ENCODE measurements at regions not wholly inside any gene's neighbourhood (a gene's known extent, or its start where the extent isn't known, plus 50 kb on each side); places are given as distances from the start of the nearest gene placed in this dataset.

DNA sequence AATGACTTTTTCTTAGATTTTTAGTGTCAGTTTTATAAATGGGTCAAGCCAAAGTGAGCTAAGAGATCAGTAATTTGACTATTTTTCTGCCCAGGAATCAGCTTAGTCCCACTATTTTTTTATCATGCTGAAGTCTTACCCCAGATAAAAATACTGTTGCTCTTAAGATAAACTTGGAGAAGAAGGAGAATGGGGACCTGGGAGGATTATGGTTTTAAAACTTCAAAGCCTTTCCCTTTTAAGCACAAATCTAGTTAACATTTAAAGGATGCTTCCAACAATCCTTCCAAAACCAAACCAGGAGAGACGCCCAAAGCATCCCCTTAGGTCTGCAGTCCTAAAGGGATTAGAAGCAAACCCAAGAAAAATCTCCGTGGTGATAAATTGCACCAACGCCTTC, 172.4 kb downstream of the SP3 start:
- no peak for DNase-seq (ENCODE audit: low spot score)
- TF ChIP-seq, protein P1, sequence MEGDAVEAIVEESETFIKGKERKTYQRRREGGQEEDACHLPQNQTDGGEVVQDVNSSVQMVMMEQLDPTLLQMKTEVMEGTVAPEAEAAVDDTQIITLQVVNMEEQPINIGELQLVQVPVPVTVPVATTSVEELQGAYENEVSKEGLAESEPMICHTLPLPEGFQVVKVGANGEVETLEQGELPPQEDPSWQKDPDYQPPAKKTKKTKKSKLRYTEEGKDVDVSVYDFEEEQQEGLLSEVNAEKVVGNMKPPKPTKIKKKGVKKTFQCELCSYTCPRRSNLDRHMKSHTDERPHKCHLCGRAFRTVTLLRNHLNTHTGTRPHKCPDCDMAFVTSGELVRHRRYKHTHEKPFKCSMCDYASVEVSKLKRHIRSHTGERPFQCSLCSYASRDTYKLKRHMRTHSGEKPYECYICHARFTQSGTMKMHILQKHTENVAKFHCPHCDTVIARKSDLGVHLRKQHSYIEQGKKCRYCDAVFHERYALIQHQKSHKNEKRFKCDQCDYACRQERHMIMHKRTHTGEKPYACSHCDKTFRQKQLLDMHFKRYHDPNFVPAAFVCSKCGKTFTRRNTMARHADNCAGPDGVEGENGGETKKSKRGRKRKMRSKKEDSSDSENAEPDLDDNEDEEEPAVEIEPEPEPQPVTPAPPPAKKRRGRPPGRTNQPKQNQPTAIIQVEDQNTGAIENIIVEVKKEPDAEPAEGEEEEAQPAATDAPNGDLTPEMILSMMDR (IDR thresholded peaks at IDR 0.05; ENCODE audit: unreplicated experiment), result no peak
- H3K36me3 Mint-ChIP-seq (ENCODE audit: low read depth, unreplicated experiment), result no peaks in the 10 kb centered on the region
- no peaks in the 10 kb centered on the region for H3K9me3 Mint-ChIP-seq (ENCODE audit: unreplicated experiment)
- H3K27me3 Mint-ChIP-seq (ENCODE audit: unreplicated experiment), result no peaks in the 10 kb centered on the region
- H3K27ac Mint-ChIP-seq (ENCODE audit: unreplicated experiment), result no peak overlapping the region
- peaks cover 27% of the 10 kb centered on the region for H3K4me1 Mint-ChIP-seq (ENCODE audit: unreplicated experiment)
- H3K4me3 Mint-ChIP-seq (ENCODE audit: unreplicated experiment), result no peak overlapping the region

DNA sequence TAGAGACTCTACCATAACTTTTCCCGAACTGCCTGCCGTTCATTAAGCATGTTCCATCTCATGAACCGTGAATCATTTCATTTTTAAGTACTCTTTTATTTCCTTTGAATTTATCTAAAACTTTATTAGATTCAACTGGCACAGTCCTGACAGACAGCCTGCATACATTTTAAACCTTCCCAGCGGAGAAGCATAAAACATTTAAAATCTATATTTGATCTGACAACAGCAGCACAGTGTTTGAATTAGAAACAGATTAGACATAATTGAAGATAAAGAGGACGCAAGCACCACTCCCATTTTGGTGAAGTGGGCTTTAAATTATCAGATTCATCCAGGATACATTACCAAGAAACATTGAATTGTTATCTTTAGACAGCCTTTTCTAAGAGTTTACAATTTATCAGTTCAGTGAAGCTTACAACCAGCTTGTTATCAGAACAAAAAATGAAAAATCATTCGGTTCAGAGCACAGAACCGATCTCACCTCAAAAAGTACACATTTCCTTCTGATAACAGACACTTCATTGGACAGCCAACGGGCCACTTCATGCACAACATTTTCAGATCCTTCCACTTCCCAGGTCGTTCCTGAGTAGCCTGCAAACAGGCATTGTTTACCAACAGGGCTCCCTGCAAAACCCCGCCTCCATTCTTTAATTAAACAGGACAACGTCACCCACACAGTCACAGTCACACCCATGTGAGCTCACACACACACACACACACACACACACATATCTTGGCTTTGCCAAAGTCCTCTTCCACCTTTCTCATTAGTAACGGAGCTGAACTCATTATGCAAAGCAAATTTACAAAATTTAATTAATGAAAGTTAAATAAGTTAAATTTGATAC, 171.2 kb downstream of the SP3 start:
- H3K27ac Mint-ChIP-seq (ENCODE audit: unreplicated experiment), result no peak overlapping the region
- H3K27me3 Mint-ChIP-seq (ENCODE audit: unreplicated experiment), result no peaks in the 10 kb centered on the region
- DNase-seq (ENCODE audit: low spot score), result no peak
- no peaks in the 10 kb centered on the region for H3K9me3 Mint-ChIP-seq (ENCODE audit: unreplicated experiment)
- no peak overlapping the region for H3K4me3 Mint-ChIP-seq (ENCODE audit: unreplicated experiment)
- H3K4me1 Mint-ChIP-seq (ENCODE audit: unreplicated experiment), result peaks cover 27% of the 10 kb centered on the region
- H3K36me3 Mint-ChIP-seq (ENCODE audit: low read depth, unreplicated experiment), result no peaks in the 10 kb centered on the region
- TF ChIP-seq, protein P1 (IDR thresholded peaks at IDR 0.05; ENCODE audit: unreplicated experiment), result no peak

DNA sequence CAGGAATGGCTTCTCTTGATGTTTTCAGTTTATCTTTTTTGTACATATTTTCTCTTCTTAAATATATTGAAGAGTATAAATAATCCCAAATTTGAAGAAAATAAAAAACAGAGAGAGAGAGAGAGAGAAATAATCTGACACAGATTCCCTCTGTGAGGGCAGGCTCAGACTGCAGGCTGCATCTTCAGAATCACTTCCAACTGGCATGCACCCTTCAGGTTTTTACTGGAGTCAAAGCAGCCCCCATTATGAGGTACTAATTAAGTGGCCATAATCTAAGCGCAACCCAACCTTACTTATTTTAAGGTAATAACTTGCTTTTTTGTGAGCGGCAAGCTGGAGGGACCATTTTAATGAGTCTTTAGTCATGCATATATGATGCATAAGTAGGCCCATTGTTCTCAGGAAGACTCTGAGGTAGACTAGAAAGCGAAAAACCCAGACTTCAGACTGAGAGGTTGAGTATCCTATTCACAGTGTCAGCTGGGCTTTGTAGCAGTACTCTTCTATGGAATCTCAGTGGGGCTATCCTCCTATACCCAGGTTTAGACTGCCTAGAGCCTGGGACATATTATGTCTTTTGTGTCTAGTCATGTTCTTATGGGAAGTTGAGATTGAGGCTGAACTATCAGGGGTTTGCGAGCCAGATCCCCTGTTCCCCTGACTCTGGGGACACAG, 167.4 kb downstream of the SP3 start:
- Mint-ChIP-seq H3K4me3 (ENCODE audit: unreplicated experiment) (no peak overlapping the region), H3K27me3 (ENCODE audit: unreplicated experiment) (no peaks in the 10 kb centered on the region), H3K36me3 (ENCODE audit: low read depth, unreplicated experiment) (no peaks in the 10 kb centered on the region), H3K27ac (ENCODE audit: unreplicated experiment) (no peak overlapping the region), H3K4me1 (ENCODE audit: unreplicated experiment) (peaks cover 10% of the 10 kb centered on the region), H3K9me3 (ENCODE audit: unreplicated experiment) (no peaks in the 10 kb centered on the region)
- no peak for DNase-seq (ENCODE audit: low spot score)
- TF ChIP-seq, protein P1 (IDR thresholded peaks at IDR 0.05; ENCODE audit: unreplicated experiment), result no peak

DNA sequence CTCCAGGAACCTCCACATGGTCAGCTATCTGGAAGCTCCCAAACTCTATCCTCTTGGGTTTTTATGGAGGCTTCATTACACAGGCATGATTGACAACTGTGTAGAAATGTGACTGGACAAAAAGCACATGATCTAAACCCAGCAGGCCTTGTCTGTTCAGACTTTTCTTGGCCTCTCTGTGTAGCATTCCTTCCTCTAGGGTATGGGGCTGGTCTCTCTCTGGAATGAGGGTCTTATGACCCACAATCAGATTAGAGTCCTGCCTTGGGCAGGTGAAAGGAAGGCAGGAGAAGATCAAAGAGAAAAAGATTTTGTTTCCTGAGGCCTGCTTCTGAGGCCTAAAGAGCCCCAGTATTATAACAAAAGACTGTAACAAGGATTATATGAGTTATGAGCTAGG, 162.7 kb downstream of the SP3 start:
- Mint-ChIP-seq H3K4me3 (ENCODE audit: unreplicated experiment) (no peak overlapping the region), H3K9me3 (ENCODE audit: unreplicated experiment) (no peaks in the 10 kb centered on the region), H3K27me3 (ENCODE audit: unreplicated experiment) (no peaks in the 10 kb centered on the region), H3K4me1 (ENCODE audit: unreplicated experiment) (peaks cover 3% of the 10 kb centered on the region), H3K27ac (ENCODE audit: unreplicated experiment) (no peak overlapping the region), H3K36me3 (ENCODE audit: low read depth, unreplicated experiment) (no peaks in the 10 kb centered on the region)
- TF ChIP-seq, protein P1 (IDR thresholded peaks at IDR 0.05; ENCODE audit: unreplicated experiment), result no peak
- DNase-seq (ENCODE audit: low spot score), result no peak

DNA sequence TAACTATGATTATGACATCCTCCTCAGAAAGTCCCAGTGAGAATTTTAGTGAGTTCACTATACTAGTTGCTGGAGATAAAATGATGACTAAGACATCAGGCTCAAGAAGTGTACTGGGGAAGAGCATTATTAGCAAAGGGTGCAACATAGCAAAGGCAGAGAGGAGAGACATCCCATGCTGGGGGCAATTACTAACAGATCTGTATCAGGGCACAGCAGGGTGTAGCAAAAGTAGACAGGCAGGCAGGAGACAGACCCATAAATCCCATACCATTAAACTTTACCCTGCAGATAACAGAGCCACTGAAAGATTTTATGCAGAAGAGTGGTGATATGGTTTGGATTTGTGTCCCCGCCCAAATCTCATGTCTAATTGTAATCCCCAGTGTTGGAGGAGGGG, 161.7 kb downstream of the SP3 start:
- Mint-ChIP-seq H3K9me3 (ENCODE audit: unreplicated experiment) (no peaks in the 10 kb centered on the region), H3K27me3 (ENCODE audit: unreplicated experiment) (peaks cover 1% of the 10 kb centered on the region), H3K27ac (ENCODE audit: unreplicated experiment) (no peak overlapping the region), H3K4me3 (ENCODE audit: unreplicated experiment) (no peak overlapping the region), H3K4me1 (ENCODE audit: unreplicated experiment) (peaks cover 3% of the 10 kb centered on the region), H3K36me3 (ENCODE audit: low read depth, unreplicated experiment) (no peaks in the 10 kb centered on the region)
- DNase-seq (ENCODE audit: low spot score), result no peak
- TF ChIP-seq, protein P1 (IDR thresholded peaks at IDR 0.05; ENCODE audit: unreplicated experiment), result no peak

All from endothelial cell (in vitro differentiated cells).